GM12872 (cell line): ENCODE measurements at regions not wholly inside any gene's neighbourhood (a gene's known extent, or its start where the extent isn't known, plus 50 kb on each side); places are given as distances from the start of the nearest gene placed in this dataset.

Experiments
- TF ChIP-seq, protein P1 (sequence below): IDR thresholded peaks from 3 replicates; pipeline ENCODE4 v1.5.1; 2011; ENCODE audit warnings: low read depth, mild to moderate bottlenecking, low read length, moderate library complexity; ENCODE audit not compliant: insufficient read depth

DNA sequence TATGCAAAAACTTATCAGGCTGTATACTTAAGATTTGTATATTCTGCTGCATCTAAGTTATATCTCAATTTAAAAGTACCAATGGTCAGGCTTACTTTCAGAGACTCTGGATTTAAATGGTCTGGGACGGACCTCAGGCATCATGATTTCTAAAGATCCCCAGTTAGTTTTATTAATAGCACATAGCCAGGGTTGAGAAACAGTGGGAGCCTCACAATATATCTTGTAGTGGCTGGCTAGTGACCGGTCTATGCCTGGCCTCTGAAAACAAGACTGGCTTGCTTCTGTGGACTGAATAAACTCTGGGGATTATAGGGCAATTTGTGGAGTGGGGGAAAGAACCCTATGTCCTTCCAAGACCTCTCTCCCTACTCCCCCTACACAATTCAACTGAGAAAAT lies 162.5 kb upstream of the SLC1A4 start:
- TF ChIP-seq, protein P1, sequence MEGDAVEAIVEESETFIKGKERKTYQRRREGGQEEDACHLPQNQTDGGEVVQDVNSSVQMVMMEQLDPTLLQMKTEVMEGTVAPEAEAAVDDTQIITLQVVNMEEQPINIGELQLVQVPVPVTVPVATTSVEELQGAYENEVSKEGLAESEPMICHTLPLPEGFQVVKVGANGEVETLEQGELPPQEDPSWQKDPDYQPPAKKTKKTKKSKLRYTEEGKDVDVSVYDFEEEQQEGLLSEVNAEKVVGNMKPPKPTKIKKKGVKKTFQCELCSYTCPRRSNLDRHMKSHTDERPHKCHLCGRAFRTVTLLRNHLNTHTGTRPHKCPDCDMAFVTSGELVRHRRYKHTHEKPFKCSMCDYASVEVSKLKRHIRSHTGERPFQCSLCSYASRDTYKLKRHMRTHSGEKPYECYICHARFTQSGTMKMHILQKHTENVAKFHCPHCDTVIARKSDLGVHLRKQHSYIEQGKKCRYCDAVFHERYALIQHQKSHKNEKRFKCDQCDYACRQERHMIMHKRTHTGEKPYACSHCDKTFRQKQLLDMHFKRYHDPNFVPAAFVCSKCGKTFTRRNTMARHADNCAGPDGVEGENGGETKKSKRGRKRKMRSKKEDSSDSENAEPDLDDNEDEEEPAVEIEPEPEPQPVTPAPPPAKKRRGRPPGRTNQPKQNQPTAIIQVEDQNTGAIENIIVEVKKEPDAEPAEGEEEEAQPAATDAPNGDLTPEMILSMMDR = no peak

- TF ChIP-seq, protein P1 = no peak
Observed at GRCh38 chr2:64828261-64828660, 160.9 kb upstream of the SLC1A4 start.

- TF ChIP-seq, protein P1 = no peak
Observed at GRCh38 chr2:64829525-64829924, 159.7 kb upstream of the SLC1A4 start.

- TF ChIP-seq, protein P1 = peak; percentile 99
Observed at GRCh38 chr2:64831134-64831976, 157.8 kb upstream of the SLC1A4 start.

- TF ChIP-seq, protein P1 = no peak
Observed at GRCh38 chr2:64831977-64832328, 157.2 kb upstream of the SLC1A4 start.

- TF ChIP-seq, protein P1 = no peak
Observed at GRCh38 chr2:64832936-64833335, 156.3 kb upstream of the SLC1A4 start.

- TF ChIP-seq, protein P1 = no peak
Observed at GRCh38 chr2:64836566-64836965, 152.6 kb upstream of the SLC1A4 start.
